ENCODE measurements at regions not wholly inside any gene's neighbourhood (a gene's known extent, or its start where the extent isn't known, plus 50 kb on each side); places are given as distances from the start of the nearest gene placed in this dataset.

GRCh38 chr19:31502536-31503170, 153.4 kb upstream of the TSHZ3 start:
- no peak for DNase-seq

DNA sequence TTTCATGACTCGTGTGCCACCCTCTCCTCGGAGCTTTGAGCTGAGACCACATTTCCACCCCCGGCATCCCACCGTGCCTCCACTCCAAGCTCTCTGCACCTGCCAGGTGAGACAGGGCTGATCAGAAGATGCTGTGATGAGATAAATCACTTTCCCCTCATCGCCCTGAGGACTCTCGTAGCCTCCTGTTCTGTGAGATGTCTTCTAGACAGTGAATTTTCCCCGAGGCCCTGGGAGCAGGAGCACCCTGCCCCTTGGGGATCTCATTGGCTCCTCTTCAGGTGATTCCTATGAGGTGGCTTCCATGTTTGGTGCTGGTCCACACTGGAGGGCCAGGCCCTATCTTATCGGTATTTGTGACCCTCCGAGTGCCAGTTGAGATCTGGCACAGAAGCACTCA, 154.0 kb upstream of the TSHZ3 start:
- DNase-seq, result no peak

- no peak for DNase-seq
Measured at GRCh38 chr19:31504221-31504620, 155.0 kb upstream of the TSHZ3 start.

- no peak for DNase-seq
Measured at GRCh38 chr19:31505596-31505910, 156.3 kb upstream of the TSHZ3 start.

- DNase-seq, result no peak
Measured at GRCh38 chr19:31506102-31506501, 156.9 kb upstream of the TSHZ3 start.

DNA sequence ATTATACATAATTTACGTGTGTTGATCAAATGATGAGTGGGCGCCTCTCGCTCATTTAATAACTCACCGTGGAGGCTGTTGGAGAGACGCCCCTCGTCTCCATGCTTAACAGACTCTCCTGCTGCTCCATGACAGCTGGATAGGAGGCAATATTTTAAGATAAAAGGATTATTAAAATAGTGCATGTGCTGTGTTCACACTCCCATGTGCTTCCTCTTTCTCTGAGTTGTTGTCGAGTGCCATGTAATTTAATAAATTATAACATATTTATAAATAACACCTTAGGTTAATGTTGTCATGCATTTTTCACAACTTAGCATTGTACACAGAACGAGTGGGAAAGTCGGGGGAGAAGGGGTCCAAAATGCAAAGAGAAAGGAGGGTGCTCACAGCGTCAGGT, 161.4 kb upstream of the TSHZ3 start:
- DNase-seq, result no peak

DNA sequence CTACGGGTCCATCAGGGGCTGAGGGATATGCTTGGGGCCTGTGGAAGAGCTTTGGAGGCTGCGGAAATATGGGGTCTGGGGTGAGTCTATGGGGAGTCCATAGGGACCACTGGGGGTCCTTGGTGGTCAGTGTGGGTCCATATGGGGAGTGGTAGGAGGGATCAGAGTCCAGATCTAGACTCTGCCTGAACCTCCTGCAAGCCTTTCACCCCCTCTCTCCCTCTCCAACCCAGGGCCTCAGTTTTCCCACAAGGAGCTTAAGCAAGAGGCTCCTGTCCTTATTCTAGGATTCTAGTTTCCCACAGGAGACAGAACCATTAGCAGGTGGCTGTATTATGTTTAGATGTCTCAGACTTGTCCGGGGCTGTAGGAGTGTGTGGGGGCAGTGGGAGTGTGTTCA, 161.9 kb upstream of the TSHZ3 start:
- no peak for DNase-seq

DNA sequence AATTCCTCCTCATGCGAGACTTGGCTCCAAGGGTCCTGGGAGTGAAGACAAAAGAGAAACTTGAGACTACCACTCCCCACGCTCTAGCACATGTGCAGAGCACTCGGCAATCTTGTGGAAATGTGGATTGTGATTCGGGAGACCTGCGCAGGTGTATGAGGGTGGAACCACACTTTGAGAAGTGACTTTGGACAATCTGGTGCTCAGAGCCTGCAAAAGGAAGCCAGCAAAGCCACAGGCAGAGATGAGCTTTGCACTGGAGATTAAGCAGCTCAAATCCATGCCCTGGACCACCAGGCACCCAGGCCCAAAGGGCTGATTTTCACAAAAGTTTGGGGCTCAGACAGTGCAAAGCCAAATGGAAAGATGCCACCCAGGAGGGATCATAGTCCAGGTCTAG, 162.5 kb upstream of the TSHZ3 start:
- no peak for DNase-seq

GRCh38 chr19:31512181-31512970, 163.1 kb upstream of the TSHZ3 start:
- no peak for DNase-seq

DNA sequence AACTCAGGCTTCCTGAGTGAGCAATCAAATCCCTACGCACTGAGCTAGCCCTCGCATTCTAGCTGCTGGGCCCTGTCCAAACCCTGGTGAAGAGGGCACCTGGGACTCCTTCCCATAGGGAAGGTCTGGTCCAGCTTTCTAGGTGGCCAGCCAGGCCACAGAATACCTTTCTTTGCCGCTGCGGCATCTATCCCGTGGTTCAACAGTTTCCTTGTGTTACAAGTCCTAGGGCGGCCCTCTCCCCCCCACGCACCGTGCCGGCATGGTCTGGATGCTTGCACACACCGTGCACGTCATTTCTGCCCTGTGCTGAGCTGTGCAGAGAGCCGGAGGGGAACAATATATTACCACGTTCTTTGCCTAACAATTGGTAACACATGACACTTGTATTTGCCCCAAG, 164.6 kb upstream of the TSHZ3 start:
- no peak for DNase-seq

DNA sequence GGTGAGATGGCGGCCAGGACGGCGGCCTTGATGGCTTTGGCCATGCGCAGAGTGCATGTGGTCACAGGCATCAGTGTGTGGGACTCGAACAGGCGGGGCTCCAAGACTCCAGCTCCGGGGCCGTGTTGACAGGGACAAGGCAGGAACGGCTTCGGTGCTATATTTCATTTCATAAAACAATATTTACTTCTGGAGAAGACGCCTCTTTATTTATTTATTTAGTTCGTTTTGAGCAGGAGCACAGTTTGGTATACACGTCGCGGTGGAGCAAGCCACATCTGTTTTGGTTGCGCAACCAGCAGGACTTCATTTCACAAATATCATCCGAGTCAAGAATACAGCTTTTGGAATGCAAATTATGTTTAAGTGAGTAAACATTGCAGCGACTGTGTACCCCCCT, 166.7 kb upstream of the TSHZ3 start:
- no peak for DNase-seq

DNA sequence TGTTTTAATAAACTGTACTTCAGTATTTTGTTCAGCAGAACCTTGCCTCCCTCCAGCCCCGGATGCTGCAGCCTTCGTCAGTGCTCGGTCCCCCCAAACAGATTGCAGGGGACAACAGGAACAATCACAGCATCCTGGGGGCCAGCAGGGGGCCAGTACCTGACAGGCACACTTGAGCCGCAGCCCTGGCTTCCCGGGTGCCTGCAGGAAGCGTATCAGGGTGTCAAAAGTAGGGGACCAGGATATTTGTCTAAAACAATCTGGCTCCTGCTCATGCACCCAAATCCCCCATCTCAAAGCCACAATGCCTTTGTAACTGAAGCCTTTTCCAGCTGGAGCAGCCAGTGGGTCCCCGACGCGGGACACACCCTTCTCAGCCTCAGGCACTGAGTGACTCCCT, 167.5 kb upstream of the TSHZ3 start:
- DNase-seq, result no peak

GRCh38 chr19:31517224-31518180, 168.3 kb upstream of the TSHZ3 start:
- DNase-seq, result no peak

DNA sequence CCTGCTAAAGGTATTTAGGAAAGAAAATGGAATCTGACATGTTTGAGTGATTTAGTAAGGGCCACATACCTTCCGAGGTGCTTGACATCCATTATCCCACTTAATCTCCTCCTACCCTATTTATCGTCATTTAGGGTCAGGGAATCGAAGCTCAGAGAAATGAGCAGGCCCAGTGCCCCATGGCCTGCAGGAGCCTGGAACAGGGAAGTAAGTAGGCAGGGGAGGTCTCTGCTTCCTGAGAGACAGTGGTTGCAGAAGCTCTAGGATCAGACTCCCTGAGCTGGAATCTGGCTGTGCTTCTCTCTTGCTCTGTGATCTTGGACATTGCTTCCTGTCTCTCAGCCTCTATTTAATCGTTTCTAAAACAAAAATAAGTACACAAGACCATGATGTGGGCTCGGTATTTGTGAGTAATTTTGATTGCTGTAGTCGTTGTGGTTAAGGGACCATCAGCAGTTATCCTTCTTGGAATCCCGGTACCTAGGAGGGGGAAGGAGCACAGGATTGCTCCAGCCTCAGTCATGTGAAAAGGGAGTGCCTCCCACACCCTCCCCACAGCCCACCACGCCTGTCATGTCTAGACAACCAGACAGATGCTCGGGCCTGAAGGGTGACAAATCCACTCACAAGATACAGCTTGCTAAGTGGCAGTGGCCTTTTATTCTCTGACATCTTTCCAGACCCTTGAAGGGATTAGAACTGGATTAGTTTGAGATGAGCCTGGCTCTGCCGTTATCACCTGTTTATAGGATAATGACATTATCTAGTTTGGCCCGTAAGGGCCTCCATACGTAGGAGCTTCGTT, 169.2 kb upstream of the TSHZ3 start:
- no peak for DNase-seq

- no peak for DNase-seq
Measured at GRCh38 chr19:31519256-31519655, 170.0 kb upstream of the TSHZ3 start.

- DNase-seq, result no peak
Measured at GRCh38 chr19:31519908-31520307, 170.7 kb upstream of the TSHZ3 start.

GRCh38 chr19:31520633-31521032, 171.4 kb upstream of the TSHZ3 start:
- DNase-seq, result no peak

DNA sequence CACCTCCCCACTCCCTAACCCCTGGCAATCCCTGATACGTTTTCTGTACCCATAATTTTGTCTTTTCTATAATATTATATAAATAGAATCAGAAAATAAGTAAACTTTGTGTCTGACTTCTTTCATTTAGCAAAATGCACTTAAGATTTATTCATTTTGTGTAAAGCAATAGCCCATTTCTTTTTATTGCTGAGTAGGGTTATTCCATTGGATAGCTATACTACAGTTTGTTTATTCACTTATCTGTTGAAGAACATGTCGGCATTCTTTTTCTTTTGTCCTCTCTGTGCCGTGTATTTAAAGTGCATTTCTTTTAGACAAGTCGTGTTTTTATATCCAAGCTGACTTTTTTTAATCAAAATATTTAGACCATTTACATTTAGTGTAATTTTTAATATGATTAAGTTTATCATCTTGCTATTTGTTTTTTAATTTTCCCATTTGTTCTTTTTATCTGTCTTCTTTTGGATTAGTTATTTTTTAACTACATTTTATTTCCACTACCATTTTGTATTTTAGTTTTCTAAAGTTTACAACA, 176.4 kb upstream of the TSHZ3 start:
- DNase-seq, result no peak

GRCh38 chr19:31527443-31527842, 178.2 kb upstream of the TSHZ3 start:
- DNase-seq, result no peak

DNA sequence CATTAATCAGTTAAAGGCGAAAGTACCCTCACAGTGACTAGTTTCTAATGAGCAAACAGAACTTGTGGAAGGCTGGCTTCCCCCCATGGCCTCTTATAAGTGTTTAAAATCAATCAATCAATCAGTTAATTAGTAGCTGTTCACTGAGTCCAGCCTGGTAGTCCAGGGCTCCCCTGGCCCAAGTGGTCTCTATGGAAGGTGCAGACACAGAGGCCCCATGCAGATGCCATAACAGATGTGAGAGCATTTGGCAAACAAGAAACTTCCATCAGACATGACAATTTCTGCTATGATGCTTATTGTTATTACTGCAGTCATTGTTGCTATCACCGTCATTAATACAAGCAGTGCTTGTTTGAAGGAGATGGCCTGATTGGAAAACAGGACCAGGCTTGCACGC, 179.0 kb upstream of the TSHZ3 start:
- DNase-seq, result no peak

GRCh38 chr19:31529121-31529520, 179.9 kb upstream of the TSHZ3 start:
- DNase-seq, result no peak

DNA sequence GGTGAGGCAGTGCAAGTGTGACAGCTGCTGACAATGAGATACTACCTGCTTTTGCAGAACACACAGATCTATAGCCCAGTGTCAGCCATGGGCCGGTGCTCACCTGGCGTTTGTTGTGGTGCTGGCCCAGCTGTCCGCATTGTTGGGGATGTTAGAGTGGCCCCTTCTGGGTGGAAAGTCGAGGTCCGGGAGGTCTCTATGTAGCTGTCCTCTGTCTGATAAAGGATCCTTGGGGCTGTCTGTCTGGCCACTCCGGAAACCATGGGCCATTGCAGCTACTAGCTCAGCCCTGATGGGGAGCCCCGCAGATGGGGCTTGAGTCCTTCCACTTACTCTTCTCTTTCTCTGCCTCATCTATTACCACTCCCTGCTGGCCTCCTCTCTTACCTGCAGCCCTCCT, 181.5 kb upstream of the TSHZ3 start:
- no peak for DNase-seq

GRCh38 chr19:31531326-31531725, 182.1 kb upstream of the TSHZ3 start:
- no peak for DNase-seq
